ENCODE measurements at regions not wholly inside any gene's neighbourhood (a gene's known extent, or its start where the extent isn't known, plus 50 kb on each side); places are given as distances from the start of the nearest gene placed in this dataset.

- no peak for TF ChIP-seq CTCF (IDR thresholded peaks at IDR 0.05; ENCODE audit: low read depth, low read length, missing control alignments)
- DNase-seq (ENCODE audit: low read depth) = no peak
- no peak overlapping the region for H3K4me3 ChIP-seq (ENCODE audit: low read depth, low read length)
Observed at GRCh38 chr10:114732931-114733330, 74.9 kb upstream of the ABLIM1 start.

- no peak for DNase-seq (ENCODE audit: low read depth)
Observed at GRCh38 chr10:114735946-114736345, 77.9 kb upstream of the ABLIM1 start.

GRCh38 chr10:114743521-114744231 lies 77.9 kb upstream of the FHIP2A start:
- no peak for TF ChIP-seq CTCF (IDR thresholded peaks at IDR 0.05; ENCODE audit: low read depth, low read length, missing control alignments)
- DNase-seq (ENCODE audit: low read depth) = no peak
- H3K4me3 ChIP-seq (ENCODE audit: low read depth, low read length) = no peak overlapping the region

More at GRCh38 chr10:114735946-114736345, 77.9 kb upstream of the ABLIM1 start:
- H3K4me3 ChIP-seq (ENCODE audit: low read depth, low read length) = no peak overlapping the region
- TF ChIP-seq CTCF (IDR thresholded peaks at IDR 0.05; ENCODE audit: low read depth, low read length, missing control alignments) = no peak

- no peak for TF ChIP-seq CTCF (IDR thresholded peaks at IDR 0.05; ENCODE audit: low read depth, low read length, missing control alignments)
- DNase-seq (ENCODE audit: low read depth) = no peak
Observed at GRCh38 chr10:114746531-114746930, 75.0 kb upstream of the FHIP2A start.

GRCh38 chr10:114748241-114748640 lies 73.3 kb upstream of the FHIP2A start:
- no peak overlapping the region for H3K4me3 ChIP-seq (ENCODE audit: low read depth, low read length)
- no peak for DNase-seq (ENCODE audit: low read depth)
- TF ChIP-seq CTCF (IDR thresholded peaks at IDR 0.05; ENCODE audit: low read depth, low read length, missing control alignments) = no peak

More at GRCh38 chr10:114746531-114746930, 75.0 kb upstream of the FHIP2A start:
- H3K4me3 ChIP-seq (ENCODE audit: low read depth, low read length) = no peak overlapping the region

GRCh38 chr10:114749014-114749413 lies 72.6 kb upstream of the FHIP2A start:
- DNase-seq (ENCODE audit: low read depth) = no peak
- no peak for TF ChIP-seq CTCF (IDR thresholded peaks at IDR 0.05; ENCODE audit: low read depth, low read length, missing control alignments)
- H3K4me3 ChIP-seq (ENCODE audit: low read depth, low read length) = no peak overlapping the region

- H3K4me3 ChIP-seq (ENCODE audit: low read depth, low read length) = no peak overlapping the region
- TF ChIP-seq CTCF (IDR thresholded peaks at IDR 0.05; ENCODE audit: low read depth, low read length, missing control alignments) = no peak
- no peak for DNase-seq (ENCODE audit: low read depth)
Observed at GRCh38 chr10:114749510-114749909, 72.1 kb upstream of the FHIP2A start.
